Heart left ventricle (tissue), 16 donors: ENCODE measurements at regions not wholly inside any gene's neighbourhood (a gene's known extent, or its start where the extent isn't known, plus 50 kb on each side); places are given as distances from the start of the nearest gene placed in this dataset.
"Not testable (repeated sequence)": the region's sequence is repeated elsewhere in the genome, so short reads cannot be mapped to it uniquely, and the experiment has no call there.

Source experiments
- ATAC-seq, 4 donors: fragments of 200-7000 bp; cut with Tn5 transposase; one replicate each; pipeline ENCODE4 v1.9.1; 2020 to 2022; ENCODE audit warnings: moderate library complexity in 4 of 4, mild to moderate bottlenecking in 3 of 4, moderate number of reproducible peaks in 1 of 4
- DNase-seq, 5 donors: peaks; one replicate each; pipeline ENCODE4 v3.0.0-alpha.2; 2020
- H3K27ac ChIP-seq, 12 donors: fragments of 200-600 bp; sonication (generic) in 4 of 12; one replicate each; pipeline versions ENCODE4 v1.5.0 to v1.8.0; 2016 to 2022; ENCODE audit warnings: mild to moderate bottlenecking in 2 of 12
- H3K27me3 ChIP-seq, 9 donors: fragments of 200-600 bp; sonication (generic) in 2 of 9; one replicate each; pipeline versions ENCODE4 v1.5.1 to v1.8.0; 2016 to 2022; ENCODE audit warnings: mild to moderate bottlenecking in 3 of 9
- H3K36me3 ChIP-seq, 9 donors: fragments of 200-600 bp; sonication (generic) in 2 of 9; one replicate each; pipeline versions ENCODE4 v1.5.0 to v1.8.0; 2018 to 2022; ENCODE audit warnings: mild to moderate bottlenecking in 2 of 9
- H3K4me1 ChIP-seq, 12 donors: fragments of 200-600 bp; sonication (generic) in 4 of 12; one replicate each; pipeline versions ENCODE4 v1.5.0 to v1.8.0; 2016 to 2022; ENCODE audit warnings: mild to moderate bottlenecking in 3 of 12
- H3K4me3 ChIP-seq, 12 donors: fragments of 200-600 bp; sonication (generic) in 4 of 12; one replicate each; pipeline versions ENCODE4 v1.5.0 to v1.8.0; 2017 to 2022; ENCODE audit warnings: mild to moderate bottlenecking in 9 of 12, moderate library complexity in 4 of 12
- H3K9me3 ChIP-seq, 12 donors: fragments of 200-600 bp; sonication (generic) in 4 of 12; one replicate each; pipeline versions ENCODE4 v1.5.0 to v1.8.0; 2016 to 2022; ENCODE audit warnings: mild to moderate bottlenecking in 1 of 12
- CTCF ChIP-seq, 12 donors: fragments of 200-600 bp; sonication (generic) in 4 of 12; IDR thresholded peaks; one replicate each; pipeline versions ENCODE4 v1.5.0 to v1.8.0; 2018 to 2022; ENCODE audit warnings: antibody characterized with exemption in 12 of 12, mild to moderate bottlenecking in 5 of 12
- POLR2A ChIP-seq, 2 donors: fragments of 450-650 bp; IDR thresholded peaks; one replicate each; pipeline ENCODE4 v1.6.1; 2017; ENCODE audit warnings: antibody characterized with exemption in 2 of 2, mild to moderate bottlenecking in 2 of 2, moderate library complexity in 2 of 2
- WGBS, 4 donors: extraction: QIAGEN DNeasy Blood & Tissue Kit in 2 of 4; methylation state at CpG; one replicate each; pipeline versions ENCODE4 v1.1.5 to v1.1.7; 2013 to 2018; 5-methylcytosine and 5-hydroxymethylcytosine counted together
- intact Hi-C, 10 donors: fragments of 100-400 bp; cut with DNase I; formaldehyde crosslinking; loops; one replicate each; pipeline versions ENCODE4 v1.11.1 to v1.14.2; 2022
- donor health status: ischemic (EF 13 %, LVEDD 7.1; RV severe dilation, severe dysfunction).
- donor health status: healthy with polysubstance abuse.
- donor health status: DM: no; HTN: yes; CAD: no.
- donor health status: DM: no; HTN: no; CAD: no.
- donor health status: ischemic (EF 25% LVEDD 6.9; RV normal size, moderate dysfunction).
- donor health status: ischemic (EF 25% LVEDD 5.7; RV mildly dilated, moderate dysfunction).
- donor health status: healthy.
- donor health status: DM: yes; HTN: yes; CAD: no.
- donor health status: ischemic (EF 35%, LVEDD 5.7; RV mildly dilated, moderate dysfunction).
- donor health status: nonischemic (EF 11% LVEDD 7.7; RV severe dilation, severe dysfunction).
- donor health status: DM: yes; HTN: yes; CAD: no.
- donor health status: PGD.
- donor health status: ischemic (EF 29% LVEDD 5.4; RV normal size, mild dysfunction).
- donor health status: nonischemic (EF 23%, LVEDD 6.1; RV moderate dilation, normal function).

DNA sequence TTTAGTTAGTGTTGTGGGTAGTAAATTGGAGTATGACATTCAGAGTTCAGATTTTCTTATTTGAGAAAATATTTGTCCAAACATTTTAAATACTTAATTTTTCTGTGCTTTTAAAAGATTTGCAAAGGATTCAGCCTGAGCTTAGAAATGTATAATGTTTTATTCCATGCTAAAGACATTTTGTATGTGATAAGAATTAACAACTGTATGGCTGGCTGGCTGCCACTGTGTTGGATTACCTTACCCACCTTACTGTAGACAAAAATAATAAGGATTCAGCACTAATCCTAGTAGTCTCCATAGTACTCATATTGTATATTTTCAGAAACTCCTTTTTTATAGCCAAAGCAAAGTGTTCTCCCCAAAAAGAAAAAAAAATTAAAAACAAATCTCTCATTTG lies 74.8 kb downstream of the TANC2 start:
- ATAC-seq = no peak
- intact Hi-C loops = no loop called here

GRCh38 chr17:63041251-63041650 lies 75.2 kb downstream of the TANC2 start:
- no peak for ATAC-seq
- Histone ChIP-seq H3K4me1 (peaks cover 0 to 14% (median 0%) of the 10 kb centered on the region in 12 donors), H3K27me3 (no peaks in the 10 kb centered on the region), H3K36me3 (no peaks in the 10 kb centered on the region), H3K9me3 (no peaks in the 10 kb centered on the region), H3K27ac (no peak overlapping the region), H3K4me3 (no peak overlapping the region)
- 70 to 76% (median 72%) methylated on average over 4 of the region's 4 CpGs for WGBS, 4 donors
- TF ChIP-seq POLR2A (IDR thresholded peaks at IDR 0.05) = no peak
- TF ChIP-seq CTCF (IDR thresholded peaks at IDR 0.05) = no peak
- intact Hi-C loops = no loop called here
- DNase-seq = no peak

More for the DNA sequence above, 74.8 kb downstream of the TANC2 start:
- no peak for DNase-seq
- Histone ChIP-seq H3K36me3 (no peaks in the 10 kb centered on the region), H3K27ac (no peak overlapping the region), H3K4me3 (peak overlapping the region in 1 of 12 donors; percentile 36), H3K4me1 (peaks cover 0 to 14% (median 0%) of the 10 kb centered on the region in 12 donors), H3K27me3 (no peaks in the 10 kb centered on the region), H3K9me3 (no peaks in the 10 kb centered on the region)
- TF ChIP-seq CTCF (IDR thresholded peaks at IDR 0.05) (no peak), POLR2A (IDR thresholded peaks at IDR 0.05) (no peak)

- H3K36me3 ChIP-seq = no peaks in the 10 kb centered on the region
Measured at GRCh38 chr17:63041722-63042121, 75.7 kb downstream of the TANC2 start.

GRCh38 chr17:63042256-63042812 lies 76.3 kb downstream of the TANC2 start:
- DNase-seq (no peak), ATAC-seq (no peak)
- no peaks in the 10 kb centered on the region for H3K27me3 ChIP-seq
- no peaks in the 10 kb centered on the region for H3K9me3 ChIP-seq
- peaks cover 0 to 14% (median 0%) of the 10 kb centered on the region in 12 donors for H3K4me1 ChIP-seq
- H3K27ac ChIP-seq = no peak overlapping the region
- H3K4me3 ChIP-seq = no peak overlapping the region
- H3K36me3 ChIP-seq = no peaks in the 10 kb centered on the region
- no peak for TF ChIP-seq POLR2A (IDR thresholded peaks at IDR 0.05)
- TF ChIP-seq CTCF (IDR thresholded peaks at IDR 0.05) = no peak
- 51 to 72% (median 70%) methylated on average over 2 of the region's 2 CpGs for WGBS, 4 donors
- intact Hi-C loops = no loop called here

More at GRCh38 chr17:63041722-63042121, 75.7 kb downstream of the TANC2 start:
- H3K4me1 ChIP-seq = peaks cover 0 to 14% (median 0%) of the 10 kb centered on the region in 12 donors
- DNase-seq (no peak), ATAC-seq (no peak)
- TF ChIP-seq CTCF (IDR thresholded peaks at IDR 0.05) (no peak), POLR2A (IDR thresholded peaks at IDR 0.05) (no peak)
- H3K9me3 ChIP-seq = no peaks in the 10 kb centered on the region
- intact Hi-C loops = no loop called here
- 81 to 94% (median 90%) methylated on average over 2 of the region's 2 CpGs for WGBS, 4 donors
- H3K27ac ChIP-seq = no peak overlapping the region
- no peak overlapping the region for H3K4me3 ChIP-seq
- H3K27me3 ChIP-seq = no peaks in the 10 kb centered on the region

- H3K9me3 ChIP-seq = peaks cover 0 to 14% (median 0%) of the 10 kb centered on the region in 12 donors
- ATAC-seq, H3K4me1 ChIP-seq, DNase-seq, H3K27ac ChIP-seq, intact Hi-C loops, H3K27me3 ChIP-seq, H3K4me3 ChIP-seq, H3K36me3 ChIP-seq: not testable (repeated sequence)
- WGBS, 4 donors = 95 to 98% (median 97%) methylated on average over 2 of the region's 2 CpGs
Measured at GRCh38 chr17:63057560-63057959, 91.5 kb downstream of the TANC2 start.
